H1 (cell line): ENCODE measurements at regions not wholly inside any gene's neighbourhood (a gene's known extent, or its start where the extent isn't known, plus 50 kb on each side); places are given as distances from the start of the nearest gene placed in this dataset.

Source experiments
- CTCF ChIA-PET: fragments of 300-600 bp; sonication (Branson Sonifier 250); formaldehyde crosslinking; loops from one replicate; lab custom pipeline; 2021; ENCODE audit not compliant: partially characterized antibody; lab: Charles Lee
- POLR2A ChIA-PET: fragments of 300-600 bp; sonication (Branson Sonifier 250); formaldehyde crosslinking; loops from one replicate; lab custom pipeline; 2021; ENCODE audit warnings: inconsistent platforms; ENCODE audit not compliant: partially characterized antibody; lab: Charles Lee
- DNase-seq, 2 experiments: peaks; one replicate each; pipeline versions ENCODE4 v3.0.0 to v3.0.0-alpha.2; 2010 to 2022; ENCODE audit warnings: low spot score in 2 of 2, low read depth in 1 of 2, mixed read lengths in 1 of 2
- FAIRE-seq: peaks from 2 replicates; lab custom pipeline; 2011; peaks lifted over from hg19 to GRCh38; lab: Jason Lieb, UNC
- H2AFZ ChIP-seq: 2 replicates; pipeline ENCODE4 v1.8.1; 2012; ENCODE audit warnings: low read length, inconsistent platforms
- H2AK5ac ChIP-seq: 2 replicates; pipeline ENCODE4 v1.6.1; 2013; ENCODE audit warnings: low read depth, low read length
- H2BK120ac ChIP-seq: replicated peaks from 2 replicates; pipeline ENCODE3; 2013; ENCODE audit warnings: low read depth, low read length, inconsistent platforms
- H2BK12ac ChIP-seq: 2 replicates; pipeline ENCODE4 v1.6.1; 2013; ENCODE audit warnings: low read depth, low read length
- H2BK15ac ChIP-seq: 2 replicates; pipeline ENCODE4 v1.6.1; 2013; ENCODE audit warnings: low read length
- H2BK20ac ChIP-seq: 2 replicates; pipeline ENCODE4 v1.6.1; 2013; ENCODE audit warnings: low read length
- H2BK5ac ChIP-seq: 2 replicates; pipeline ENCODE4 v1.6.1; 2013; ENCODE audit warnings: low read depth, low read length
- H3K14ac ChIP-seq: 2 replicates; pipeline ENCODE4 v1.6.1; 2013; ENCODE audit warnings: inconsistent platforms; ENCODE audit not compliant: insufficient read length
- H3K18ac ChIP-seq: 2 replicates; pipeline ENCODE4 v1.6.1; 2013; ENCODE audit warnings: low read length; ENCODE audit errors: extremely low read depth
- H3K23ac ChIP-seq: 2 replicates; pipeline ENCODE4 v1.6.1; 2013; ENCODE audit warnings: inconsistent platforms; ENCODE audit not compliant: insufficient read length
- H3K23me2 ChIP-seq: 2 replicates; pipeline ENCODE4 v1.6.1; 2013; ENCODE audit warnings: low read depth, low read length
- H3K27ac ChIP-seq: 2 replicates; pipeline ENCODE4 v1.6.1; 2011; ENCODE audit warnings: low read depth, low read length, inconsistent platforms
- H3K27me3 ChIP-seq, 4 experiments: replicated peaks in 1 of 4; 1 replicate in 1 of 4; 2 replicates in 3 of 4; pipeline versions ENCODE4 v1.6.1 to v1.8.1; 2011 to 2013; ENCODE audit warnings: low read length in 3 of 4, mild to moderate bottlenecking in 3 of 4, inconsistent platforms in 2 of 4, mixed read lengths in 2 of 4, moderate library complexity in 1 of 4; ENCODE audit not compliant: control insufficient read depth in 3 of 4, insufficient read depth in 3 of 4; ENCODE audit errors: extremely low read depth in 1 of 4
- H3K36me3 ChIP-seq, 4 experiments: 2 replicates each; pipeline versions ENCODE4 v1.6.1 to v1.8.1; 2011 to 2013; ENCODE audit warnings: mild to moderate bottlenecking in 4 of 4, low read length in 3 of 4, moderate library complexity in 2 of 4, control low read depth in 1 of 4, inconsistent platforms in 1 of 4; ENCODE audit not compliant: insufficient read depth in 4 of 4, control insufficient read depth in 2 of 4
- H3K4ac ChIP-seq: replicated peaks from 2 replicates; pipeline ENCODE3; 2013; ENCODE audit warnings: low read length, low read depth, mixed read lengths, inconsistent platforms; ENCODE audit not compliant: insufficient read length
- H3K4me1 ChIP-seq, 4 experiments: replicated peaks in 1 of 4; 1 replicate in 1 of 4; 2 replicates in 3 of 4; pipeline versions ENCODE4 v1.6.1 to v1.8.1; 2011 to 2013; ENCODE audit warnings: low read length in 3 of 4, inconsistent platforms in 2 of 4, mixed read lengths in 1 of 4; ENCODE audit not compliant: insufficient read depth in 4 of 4, control insufficient read depth in 3 of 4
- H3K4me2 ChIP-seq, 2 experiments: 2 replicates each; pipeline versions ENCODE4 v1.6.1 to v1.8.1; 2011 to 2013; ENCODE audit warnings: low read depth in 2 of 2, low read length in 2 of 2, control low read depth in 1 of 2, inconsistent platforms in 1 of 2, mild to moderate bottlenecking in 1 of 2; ENCODE audit not compliant: insufficient read depth in 1 of 2
- H3K4me3 ChIP-seq, 4 experiments: fragments of 200-600, 300-600 bp in 1 of 4; sonication (generic), shearing (Covaris generic), sonication (Bioruptor Twin) in 1 of 4; 2 replicates each; pipeline versions ENCODE4 v1.5.1 to v1.8.1; 2011 to 2016; ENCODE audit warnings: low read length in 4 of 4, low read depth in 3 of 4, control low read depth in 2 of 4, inconsistent platforms in 2 of 4, mild to moderate bottlenecking in 2 of 4, mixed read lengths in 1 of 4, moderate library complexity in 1 of 4; ENCODE audit not compliant: insufficient read depth in 2 of 4; ENCODE audit errors: extremely low read depth in 1 of 4
- H3K56ac ChIP-seq: replicated peaks from 2 replicates; pipeline ENCODE3; 2013; ENCODE audit warnings: low read depth, mild to moderate bottlenecking, mixed read lengths, low read length, inconsistent platforms; ENCODE audit not compliant: insufficient read length
- H3K79me1 ChIP-seq: 2 replicates; pipeline ENCODE4 v1.6.1; 2013; ENCODE audit warnings: low read depth, low read length, control low read depth
- H3K79me2 ChIP-seq, 2 experiments: 2 replicates each; pipeline versions ENCODE4 v1.6.1 to v1.8.1; 2012 to 2013; ENCODE audit warnings: low read length in 2 of 2, mild to moderate bottlenecking in 2 of 2, inconsistent platforms in 1 of 2; ENCODE audit not compliant: insufficient read depth in 2 of 2, control insufficient read depth in 1 of 2
- H3K9ac ChIP-seq, 4 experiments: replicated peaks in 1 of 4; 1 replicate in 1 of 4; 2 replicates in 3 of 4; pipeline versions ENCODE4 v1.6.1 to v1.8.1; 2011 to 2013; ENCODE audit warnings: low read depth in 3 of 4, low read length in 3 of 4, control low read depth in 2 of 4, mild to moderate bottlenecking in 2 of 4, moderate library complexity in 2 of 4, inconsistent platforms in 1 of 4; ENCODE audit errors: extremely low read depth in 1 of 4
- H3K9me3 ChIP-seq, 2 experiments: 2 replicates each; pipeline versions ENCODE4 v1.6.1 to v1.8.1; 2012 to 2013; ENCODE audit warnings: mild to moderate bottlenecking in 2 of 2, moderate library complexity in 2 of 2, control low read depth in 1 of 2, inconsistent platforms in 1 of 2, low read depth in 1 of 2, low read length in 1 of 2, mixed read lengths in 1 of 2; ENCODE audit not compliant: insufficient read depth in 2 of 2
- H4K20me1 ChIP-seq, 2 experiments: replicated peaks in 1 of 2; 2 replicates each; pipeline versions ENCODE3 to v1.8.1; 2011 to 2013; ENCODE audit warnings: inconsistent platforms in 2 of 2, low read length in 2 of 2, mild to moderate bottlenecking in 1 of 2; ENCODE audit not compliant: insufficient read depth in 2 of 2, control insufficient read depth in 1 of 2
- H4K5ac ChIP-seq: 2 replicates; pipeline ENCODE4 v1.6.1; 2013; ENCODE audit warnings: low read length, low read depth, mixed read lengths, inconsistent platforms; ENCODE audit not compliant: insufficient read length
- H4K8ac ChIP-seq: 2 replicates; pipeline ENCODE4 v1.8.0; 2013; ENCODE audit warnings: mild to moderate bottlenecking, moderate library complexity, low read length, inconsistent platforms; ENCODE audit not compliant: insufficient read depth; ENCODE audit errors: extremely low read depth
- H4K91ac ChIP-seq: replicated peaks from 2 replicates; pipeline ENCODE3; 2013; ENCODE audit warnings: low read length, mixed read lengths, inconsistent platforms; ENCODE audit not compliant: insufficient read length
- ATF2 ChIP-seq: IDR thresholded peaks from 2 replicates; pipeline ENCODE4 v1.6.1; 2012; ENCODE audit warnings: low read length, inconsistent platforms
- BACH1 ChIP-seq: IDR thresholded peaks from 2 replicates; pipeline ENCODE4 v1.6.1; 2012; ENCODE audit warnings: low read length, improper control_type of control experiment
- CBX5 ChIP-seq: fragments of 300-800, 300-1000 bp; sonication (generic); IDR thresholded peaks from 2 replicates; pipeline ENCODE4 v1.7.1; 2016; ENCODE audit warnings: antibody characterized with exemption, low read length, low read depth
- GABPA ChIP-seq: IDR thresholded peaks from 2 replicates; pipeline ENCODE4 v1.6.1; 2011; ENCODE audit warnings: mild to moderate bottlenecking, low read length, moderate library complexity, borderline replicate concordance; ENCODE audit not compliant: insufficient read depth
- JUN ChIP-seq: IDR thresholded peaks from 2 replicates; pipeline ENCODE4 v1.6.1; 2011; ENCODE audit warnings: low read depth, mild to moderate bottlenecking, improper control_type of control experiment, low read length
- NRF1 ChIP-seq: IDR thresholded peaks from 2 replicates; pipeline ENCODE4 v1.6.1; 2011; ENCODE audit warnings: mild to moderate bottlenecking, low read depth, low read length, improper control_type of control experiment
- PHF8 ChIP-seq: fragments of 200-600 bp; sonication (generic); conservative IDR thresholded peaks from 2 replicates; pipeline ENCODE4 v1.7.1; 2012; ENCODE audit warnings: low read depth, mild to moderate bottlenecking, inconsistent platforms, low read length, moderate library complexity
- RBBP5 ChIP-seq: IDR thresholded peaks from 2 replicates; pipeline ENCODE4 v1.7.1; 2012; ENCODE audit warnings: low read depth, mild to moderate bottlenecking, inconsistent platforms, low read length, moderate library complexity, borderline replicate concordance
- RNF2 ChIP-seq: fragments of 200-900, 300-1000 bp; sonication (generic); IDR thresholded peaks from 2 replicates; pipeline ENCODE4 v1.7.1; 2016; ENCODE audit warnings: borderline replicate concordance, low read depth, mild to moderate bottlenecking, antibody characterized with exemption, low read length; ENCODE audit not compliant: poor library complexity, severe bottlenecking; ENCODE audit errors: missing control alignments
- SIRT6 ChIP-seq: IDR thresholded peaks from one replicate; pipeline ENCODE4 v1.7.1; 2012; ENCODE audit warnings: low read length, inconsistent platforms
- SP1 ChIP-seq: IDR thresholded peaks from 2 replicates; pipeline ENCODE4 v1.6.1; 2011; ENCODE audit warnings: low read depth, low read length
- SP2 ChIP-seq: IDR thresholded peaks from 2 replicates; pipeline ENCODE4 v1.6.1; 2012; ENCODE audit warnings: mild to moderate bottlenecking, low read length, inconsistent platforms
- SUZ12 ChIP-seq: fragments of 200-600 bp; sonication (generic); IDR thresholded peaks from 2 replicates; pipeline ENCODE4 v1.6.1; 2012; ENCODE audit warnings: mild to moderate bottlenecking, inconsistent platforms, low read length, moderate library complexity, mixed read lengths
- TAF1 ChIP-seq: IDR thresholded peaks from 2 replicates; pipeline ENCODE4 v1.6.1; 2011; ENCODE audit warnings: mild to moderate bottlenecking, low read depth, low read length
- WGBS, 2 experiments: shearing (Covaris generic) in 1 of 2; methylation state at CpG; one replicate each; pipeline versions ENCODE4 v1.1.6 to v1.1.7; 2013 to 2015; ENCODE audit warnings: low lambda C conversion rate in 2 of 2, mixed read lengths in 2 of 2, inconsistent platforms in 1 of 2, low coverage in 1 of 2, missing lambda C conversion rate in 1 of 2; ENCODE audit not compliant: insufficient replicate concordance in 2 of 2, insufficient coverage in 1 of 2, insufficient read length in 1 of 2; ENCODE audit errors: extremely low coverage in 1 of 2, missing lambda C conversion rate in 1 of 2; 5-methylcytosine and 5-hydroxymethylcytosine counted together

- Histone ChIP-seq H3K4ac (no peak overlapping the region), H4K8ac (peak overlapping the region; percentile 62; the same call in 1 of the 2 replicates), H3K36me3 (no peaks in the 10 kb centered on the region), H2BK5ac (no peak overlapping the region), H3K79me1 (no peaks in the 10 kb centered on the region), H3K23ac (no peak overlapping the region), H3K27me3 (no peaks in the 10 kb centered on the region), H2BK20ac (no peak overlapping the region), H2BK12ac (no peak overlapping the region), H3K4me3 (no peak overlapping the region), H2AFZ (no peak overlapping the region), H3K9me3 (no peaks in the 10 kb centered on the region), H2BK120ac (no peak overlapping the region), H4K20me1 (no peaks in the 10 kb centered on the region), H3K79me2 (no peaks in the 10 kb centered on the region), H3K14ac (no peak overlapping the region), H2AK5ac (no peak overlapping the region), H2BK15ac (no peak overlapping the region), H4K91ac (no peak overlapping the region), H3K27ac (no peak overlapping the region), H3K56ac (no peak overlapping the region), H3K18ac (no peak overlapping the region), H3K9ac (no peak overlapping the region), H3K23me2 (no peaks in the 10 kb centered on the region), H4K5ac (no peak overlapping the region), H3K4me1 (no peaks in the 10 kb centered on the region), H3K4me2 (no peak overlapping the region)
- FAIRE-seq (no peak), DNase-seq (no peak)
- WGBS, 2 experiments: 97% methylated on average over 15 of the region's 19 CpGs; no CpG with 5 or more reads in 1 of the 2 experiments
- CTCF ChIA-PET: no interaction called here
- POLR2A ChIA-PET: no interaction called here
- TF ChIP-seq RBBP5 (no peak), TAF1 (no peak), JUN (no peak), BACH1 (no peak), CBX5 (no peak), SP1 (no peak), RNF2 (no peak), SUZ12 (no peak), PHF8 (no peak), GABPA (no peak), ATF2 (no peak), SIRT6 (no peak), SP2 (no peak), NRF1 (no peak)
Observed at GRCh38 chr10:129207297-129207696, 259.7 kb upstream of the MGMT start.
